HG03280 (cell line): ENCODE measurements at regions not wholly inside any gene's neighbourhood (a gene's known extent, or its start where the extent isn't known, plus 50 kb on each side); places are given as distances from the start of the nearest gene placed in this dataset.

Experiments
- ATAC-seq: cut with Tn5 transposase; IDR thresholded peaks from one replicate; pipeline ENCODE4 v1.9.1; 2021; ENCODE audit warnings: mild to moderate bottlenecking, moderate library complexity; ENCODE audit not compliant: unreplicated experiment

GRCh38 chr13:68214691-68215415 lies 984.7 kb upstream of the PCDH9 start:
- ATAC-seq = no peak

GRCh38 chr13:68199271-68199670 lies 969.1 kb upstream of the PCDH9 start:
- ATAC-seq = no peak

GRCh38 chr13:68190818-68191217 lies 960.7 kb upstream of the PCDH9 start:
- ATAC-seq = no peak

GRCh38 chr13:68185444-68186141 lies 955.5 kb upstream of the PCDH9 start:
- ATAC-seq = no peak

- ATAC-seq = no peak
Measured at GRCh38 chr13:68176475-68176874, 946.3 kb upstream of the PCDH9 start.

GRCh38 chr13:68174893-68175292 lies 944.8 kb upstream of the PCDH9 start:
- ATAC-seq = no peak

- no peak for ATAC-seq
Measured at GRCh38 chr13:68173111-68173510, 943.0 kb upstream of the PCDH9 start.

GRCh38 chr13:68170961-68171360 lies 940.8 kb upstream of the PCDH9 start:
- ATAC-seq = no peak

GRCh38 chr13:68168448-68168847 lies 938.3 kb upstream of the PCDH9 start:
- ATAC-seq = no peak

GRCh38 chr13:68160466-68160865 lies 930.3 kb upstream of the PCDH9 start:
- ATAC-seq = no peak

GRCh38 chr13:68152414-68152813 lies 922.3 kb upstream of the PCDH9 start:
- no peak for ATAC-seq

- no peak for ATAC-seq
Measured at GRCh38 chr13:68145852-68146251, 915.7 kb upstream of the PCDH9 start.

- no peak for ATAC-seq
Measured at GRCh38 chr13:68128297-68128915, 898.3 kb upstream of the PCDH9 start.

- ATAC-seq = no peak
Measured at GRCh38 chr13:68125087-68125480, 894.9 kb upstream of the PCDH9 start.

- no peak for ATAC-seq
Measured at GRCh38 chr13:68124437-68125086, 894.4 kb upstream of the PCDH9 start.

- no peak for ATAC-seq
Measured at GRCh38 chr13:68110178-68110768, 880.1 kb upstream of the PCDH9 start.

- no peak for ATAC-seq
Measured at GRCh38 chr13:68107667-68108066, 877.5 kb upstream of the PCDH9 start.

- no peak for ATAC-seq
Measured at GRCh38 chr13:68099631-68100030, 869.5 kb upstream of the PCDH9 start.

- no peak for ATAC-seq
Measured at GRCh38 chr13:68081061-68081460, 850.9 kb upstream of the PCDH9 start.

GRCh38 chr13:68078874-68079273 lies 848.7 kb upstream of the PCDH9 start:
- no peak for ATAC-seq

GRCh38 chr13:68078469-68078868 lies 848.3 kb upstream of the PCDH9 start:
- ATAC-seq = no peak
